ENCODE measurements at regions not wholly inside any gene's neighbourhood (a gene's known extent, or its start where the extent isn't known, plus 50 kb on each side); places are given as distances from the start of the nearest gene placed in this dataset.
"Not testable (repeated sequence)": the region's sequence is repeated elsewhere in the genome, so short reads cannot be mapped to it uniquely, and the experiment has no call there.

DNA sequence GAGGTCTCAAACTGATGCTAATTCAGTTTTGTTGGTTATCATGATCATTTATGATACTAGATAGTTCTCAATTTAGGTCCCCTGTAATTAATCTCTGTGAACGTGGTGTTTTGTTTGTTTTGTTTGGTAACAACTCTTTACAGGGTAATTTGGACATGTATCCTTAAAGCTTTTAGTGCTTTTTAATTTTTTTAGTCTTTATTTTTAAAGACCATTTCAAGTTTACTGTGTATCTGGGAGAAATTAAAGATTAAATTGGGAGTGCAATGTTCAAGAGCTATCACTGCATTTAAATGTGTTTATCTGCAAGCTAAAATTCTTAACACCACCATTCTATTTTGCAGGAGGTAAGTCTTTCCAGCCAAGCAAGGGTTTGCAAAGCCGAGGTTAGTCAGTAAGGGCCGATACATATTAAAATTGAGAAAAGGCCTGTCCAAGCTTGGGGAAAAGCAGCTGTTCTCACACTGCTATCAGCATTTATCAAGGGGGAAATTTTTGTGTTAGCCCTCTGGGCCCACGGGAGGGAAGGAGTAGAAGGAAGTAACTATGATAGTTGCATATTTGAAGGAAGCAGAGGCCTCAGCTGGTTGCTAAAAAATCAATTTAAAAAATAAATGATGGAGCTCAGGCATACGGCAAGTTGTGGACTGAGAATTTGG, 59.3 kb upstream of the ZNF217 start:
- Mint-ChIP-seq H3K4me1 (ENCODE audit: low read depth) (peaks cover 60% of the 10 kb centered on the region), H3K4me3 (peak overlapping the region; percentile 83 to 89), H3K27me3 (ENCODE audit: low read depth) (no peaks in the 10 kb centered on the region), H3K27ac (peak overlapping the region; percentile 96), H3K36me3 (ENCODE audit: insufficient read depth in 2 of 2) (no peaks in the 10 kb centered on the region), H3K9me3 (no peaks in the 10 kb centered on the region)
- DNase-seq (no peak), ATAC-seq (replicated peaks in 1 of 2) (peak; percentile 4 to 13)

DNA sequence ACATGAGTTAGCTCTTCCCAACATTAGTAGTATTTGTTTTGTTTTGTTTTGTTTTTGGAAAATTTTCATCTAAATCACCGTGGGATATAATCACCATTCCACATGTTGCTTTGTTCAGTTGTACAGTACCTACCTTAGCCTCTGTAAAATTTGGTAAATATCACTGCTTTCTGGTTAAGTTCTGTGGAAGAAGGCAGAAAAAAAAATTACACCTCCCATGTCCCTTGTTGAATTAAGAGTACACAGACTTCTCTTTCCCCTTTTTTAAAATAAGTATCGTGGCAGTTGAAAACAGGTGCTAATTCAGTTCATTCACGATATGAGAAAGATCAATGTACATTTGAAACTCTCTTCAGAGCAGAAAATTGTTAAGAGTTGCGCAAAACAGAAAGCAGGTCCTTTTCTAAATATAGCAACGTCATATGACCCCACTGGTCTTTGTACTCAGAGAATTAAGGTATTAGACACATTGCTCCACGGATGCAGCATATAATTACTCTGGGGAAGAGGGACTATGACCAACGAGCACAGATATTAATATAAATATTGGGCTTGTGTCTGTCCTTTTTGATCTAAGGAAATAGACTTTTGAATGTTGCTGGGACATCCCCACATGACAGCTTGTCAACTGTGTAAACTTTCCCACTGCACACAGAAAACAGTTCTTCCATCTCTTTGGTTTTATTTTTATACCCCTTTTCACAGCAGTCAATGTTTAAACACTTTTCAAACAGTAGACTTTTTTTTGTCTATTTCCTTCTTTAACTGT, 58.6 kb upstream of the ZNF217 start:
- peak; percentile 74 to 76 for ATAC-seq (replicated peaks in 1 of 2)
- DNase-seq, result peak in 1 of 2 donors; percentile 17
- Mint-ChIP-seq H3K27me3 (ENCODE audit: low read depth) (no peaks in the 10 kb centered on the region), H3K27ac (peak overlapping the region; percentile 96), H3K4me3 (peak overlapping the region; percentile 83 to 89), H3K9me3 (no peaks in the 10 kb centered on the region), H3K4me1 (ENCODE audit: low read depth) (peaks cover 53% of the 10 kb centered on the region), H3K36me3 (ENCODE audit: insufficient read depth in 2 of 2) (no peaks in the 10 kb centered on the region)

DNA sequence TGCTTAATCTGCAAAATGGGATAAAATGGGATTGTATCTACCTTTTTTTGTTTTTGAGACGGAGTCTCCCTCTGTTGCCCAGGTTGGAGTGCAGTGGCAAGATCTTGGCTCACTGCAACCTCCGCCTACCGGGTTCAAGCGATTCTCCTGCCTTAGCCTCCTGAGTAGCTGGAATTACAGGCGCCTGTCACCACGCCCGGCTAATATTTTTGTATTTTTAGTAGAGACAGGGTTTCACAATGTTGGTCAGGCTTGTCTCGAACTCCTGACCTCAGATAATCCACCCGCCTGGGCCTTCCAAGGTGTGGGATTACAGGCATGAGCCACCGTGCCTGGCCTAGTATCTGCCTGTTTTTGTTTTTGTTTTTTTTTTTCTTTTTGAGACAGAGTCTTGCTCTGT, 55.9 kb upstream of the ZNF217 start:
- not testable (repeated sequence) for DNase-seq; H3K36me3 Mint-ChIP-seq (ENCODE audit: insufficient read depth in 2 of 2); H3K27me3 Mint-ChIP-seq (ENCODE audit: low read depth); H3K27ac Mint-ChIP-seq; H3K4me3 Mint-ChIP-seq; H3K9me3 Mint-ChIP-seq; ATAC-seq (replicated peaks in 1 of 2)
- H3K4me1 Mint-ChIP-seq (ENCODE audit: low read depth), result peaks cover 41% of the 10 kb centered on the region

DNA sequence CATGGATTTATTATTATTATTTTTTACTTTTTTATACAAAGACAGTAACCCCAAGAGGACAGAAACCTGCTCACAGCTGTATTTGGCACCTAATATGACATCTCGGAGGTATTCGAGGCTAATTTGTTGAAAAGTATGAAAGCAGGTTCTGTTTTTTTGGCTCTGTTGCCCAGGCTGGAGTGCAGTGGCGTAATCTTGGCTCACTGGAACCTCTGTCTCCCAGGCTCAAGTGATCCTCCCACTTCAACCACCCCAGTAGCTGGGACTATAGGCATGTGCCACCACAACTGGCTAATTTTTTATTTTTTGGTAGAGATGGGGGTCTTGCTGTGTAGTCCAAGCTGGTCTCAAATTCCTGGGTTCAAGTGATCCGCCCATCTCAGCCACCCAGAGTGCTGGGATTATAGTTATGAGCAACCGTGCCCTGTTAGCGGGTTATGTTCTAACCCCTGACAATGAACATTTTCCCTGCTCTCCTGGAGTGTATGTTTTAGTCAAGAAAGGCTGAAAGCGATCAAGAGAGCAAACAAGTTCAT, 53.7 kb upstream of the ZNF217 start:
- Mint-ChIP-seq H3K4me3 (no peak overlapping the region), H3K27me3 (ENCODE audit: low read depth) (no peaks in the 10 kb centered on the region), H3K36me3 (ENCODE audit: insufficient read depth in 2 of 2) (no peaks in the 10 kb centered on the region), H3K27ac (no peak overlapping the region), H3K9me3 (no peaks in the 10 kb centered on the region), H3K4me1 (ENCODE audit: low read depth) (peaks cover 39% of the 10 kb centered on the region)
- DNase-seq (no peak), ATAC-seq (replicated peaks in 1 of 2) (no peak)

DNA sequence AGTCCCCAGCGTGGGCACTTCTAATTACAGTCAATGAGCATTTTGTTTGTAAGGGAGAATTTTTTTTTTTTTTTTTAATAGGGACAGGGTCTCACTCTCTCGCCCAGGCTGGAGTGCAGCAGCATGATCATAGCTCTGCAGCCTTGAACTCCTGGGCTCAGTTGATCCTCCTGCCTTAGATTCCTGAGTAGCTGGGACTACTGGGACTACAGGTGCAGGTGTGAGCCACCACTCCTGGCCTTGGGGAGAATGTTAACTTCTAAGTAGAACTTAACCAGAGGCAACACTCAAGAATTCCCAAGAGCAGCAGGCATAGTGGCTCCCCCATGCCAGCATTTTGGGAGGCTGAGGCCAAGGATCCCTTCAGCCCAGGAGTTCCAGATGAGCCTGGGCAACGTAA, 52.9 kb upstream of the ZNF217 start:
- H3K4me1 Mint-ChIP-seq (ENCODE audit: low read depth), result peaks cover 36% of the 10 kb centered on the region
- no peaks in the 10 kb centered on the region for H3K9me3 Mint-ChIP-seq
- H3K4me3 Mint-ChIP-seq, result no peak overlapping the region
- H3K27me3 Mint-ChIP-seq (ENCODE audit: low read depth), result no peaks in the 10 kb centered on the region
- ATAC-seq (replicated peaks in 1 of 2) (no peak), DNase-seq (no peak)
- H3K36me3 Mint-ChIP-seq (ENCODE audit: insufficient read depth in 2 of 2), result no peaks in the 10 kb centered on the region
- H3K27ac Mint-ChIP-seq, result no peak overlapping the region

DNA sequence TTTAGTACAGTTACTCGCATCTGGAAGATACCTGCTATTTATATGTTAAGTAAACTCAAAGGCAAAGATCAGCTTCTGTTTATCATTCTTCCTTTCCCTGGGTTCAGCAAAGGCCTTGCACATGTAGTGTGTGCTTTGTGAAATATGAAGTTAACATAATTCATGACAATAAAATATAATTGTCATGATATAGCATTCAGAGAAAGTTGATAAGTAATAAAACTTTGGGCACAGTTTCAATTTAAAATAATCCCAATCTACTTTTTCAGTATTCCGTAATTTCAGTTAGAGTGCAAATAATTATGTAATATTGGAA, 51.9 kb upstream of the ZNF217 start:
- no peak for DNase-seq
- Mint-ChIP-seq H3K9me3 (no peaks in the 10 kb centered on the region), H3K36me3 (ENCODE audit: insufficient read depth in 2 of 2) (no peaks in the 10 kb centered on the region), H3K4me1 (ENCODE audit: low read depth) (peaks cover 36% of the 10 kb centered on the region), H3K27me3 (ENCODE audit: low read depth) (no peaks in the 10 kb centered on the region), H3K4me3 (no peak overlapping the region), H3K27ac (no peak overlapping the region)
- no peak for ATAC-seq (replicated peaks in 1 of 2)

DNA sequence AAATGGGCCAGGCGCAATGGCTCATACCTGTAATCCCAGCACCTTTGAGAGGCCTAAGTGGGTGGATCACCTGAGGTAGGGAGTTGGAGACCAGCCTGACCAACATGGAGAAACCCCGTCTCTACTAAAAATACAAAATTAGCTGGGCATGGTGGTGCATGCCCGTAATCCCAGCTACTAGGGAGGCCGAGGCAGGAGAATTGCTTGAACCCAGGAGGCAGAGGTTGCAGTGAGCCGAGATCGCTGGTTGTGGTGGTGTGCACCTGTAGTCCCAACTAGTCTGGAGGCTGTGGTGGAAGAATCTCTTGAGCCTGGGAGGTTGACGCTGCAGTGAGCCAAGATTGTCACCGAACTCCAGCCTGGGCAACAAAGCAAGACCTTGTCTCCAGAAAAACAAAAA, 50.5 kb upstream of the ZNF217 start:
- DNase-seq; ATAC-seq (replicated peaks in 1 of 2); H3K9me3 Mint-ChIP-seq; H3K27me3 Mint-ChIP-seq (ENCODE audit: low read depth); H3K36me3 Mint-ChIP-seq (ENCODE audit: insufficient read depth in 2 of 2); H3K27ac Mint-ChIP-seq; H3K4me3 Mint-ChIP-seq: not testable (repeated sequence)
- peaks cover 36% of the 10 kb centered on the region for H3K4me1 Mint-ChIP-seq (ENCODE audit: low read depth)

Measured in activated T-cell treated with anti-CD3 and anti-CD28 coated beads, Interleukin-2, amount 50 U/mL, for 72 hours (primary cell).